Activated CD8-positive, alpha-beta memory T cell treated with anti-CD3 and anti-CD28 coated beads, Interleukin-2, amount 10 ng/mL, durations not matched to agents 7 days and 5 days (primary cell): ENCODE measurements at regions not wholly inside any gene's neighbourhood (a gene's known extent, or its start where the extent isn't known, plus 50 kb on each side); places are given as distances from the start of the nearest gene placed in this dataset.
A peak's percentile ranks its signal among the peaks of the same experiment; 100 is the strongest.
"Not testable (repeated sequence)": the region's sequence is repeated elsewhere in the genome, so short reads cannot be mapped to it uniquely, and the experiment has no call there.

Experiments used
- ATAC-seq: fragments of 150-1000 bp; cut with Tn5 transposase; one replicate; pipeline ENCODE4 v1.10.0; 2021; ENCODE audit warnings: moderate library complexity
- CTCF ChIA-PET: fragments of 350-600 bp; sonication (Branson Sonifier 250); formaldehyde crosslinking; loops from one replicate; lab custom pipeline; 2021; ENCODE audit warnings: antibody characterized with exemption; lab: Charles Lee
- DNase-seq: peaks from one replicate; pipeline ENCODE4 v3.0.0-alpha.2; 2020
- H3K27ac Mint-ChIP-seq: one replicate; pipeline ENCODE4 v1.8.0; 2021; ENCODE audit warnings: mild to moderate bottlenecking, mixed read lengths
- H3K27me3 Mint-ChIP-seq: one replicate; pipeline ENCODE4 v1.8.0; 2021; ENCODE audit warnings: mixed read lengths
- H3K36me3 Mint-ChIP-seq: one replicate; pipeline ENCODE4 v1.8.0; 2021; ENCODE audit warnings: mild to moderate bottlenecking, mixed read lengths
- H3K4me1 Mint-ChIP-seq: one replicate; pipeline ENCODE4 v1.8.0; 2021; ENCODE audit warnings: mixed read lengths
- H3K4me3 Mint-ChIP-seq: one replicate; pipeline ENCODE4 v1.8.0; 2021; ENCODE audit warnings: mild to moderate bottlenecking, moderate library complexity, mixed read lengths
- H3K9me3 Mint-ChIP-seq: one replicate; pipeline ENCODE4 v1.8.0; 2022; ENCODE audit warnings: low read depth, mixed read lengths

DNA sequence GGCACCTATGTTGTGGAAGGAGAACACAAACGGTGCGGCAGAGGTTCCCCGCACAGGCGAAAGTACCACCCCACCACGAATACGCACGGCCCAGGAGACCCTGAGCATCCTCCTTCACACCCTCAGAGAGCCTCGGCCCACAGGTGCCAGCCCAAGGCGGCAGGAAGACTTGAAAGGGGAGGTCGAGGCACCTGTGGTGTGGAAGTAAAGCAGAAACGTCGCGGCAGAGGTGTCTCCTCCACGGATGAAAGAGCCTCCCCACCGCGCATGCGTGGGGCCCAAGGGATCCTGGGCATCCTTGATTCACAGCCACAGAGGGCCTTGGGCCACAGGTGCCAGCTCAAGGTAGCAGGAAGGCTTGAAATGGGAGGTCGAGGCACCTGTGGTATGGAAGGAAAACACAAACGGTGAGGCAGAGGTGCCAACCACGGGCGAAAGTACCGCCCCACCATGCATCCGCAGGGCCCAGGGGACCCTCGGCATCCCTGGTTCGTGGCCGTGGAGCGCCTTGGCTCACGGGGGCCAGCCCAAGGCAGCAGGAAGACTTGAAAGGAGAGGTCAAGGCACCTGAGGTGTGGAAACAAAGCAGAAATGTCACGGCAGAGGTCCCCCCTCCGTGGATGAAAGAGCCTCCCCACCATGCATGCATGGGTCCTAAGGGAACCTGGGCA is 380.1 kb downstream of the ALG10 start:
- no peak overlapping the region for H3K27ac Mint-ChIP-seq
- peak; percentile 14 for DNase-seq

DNA sequence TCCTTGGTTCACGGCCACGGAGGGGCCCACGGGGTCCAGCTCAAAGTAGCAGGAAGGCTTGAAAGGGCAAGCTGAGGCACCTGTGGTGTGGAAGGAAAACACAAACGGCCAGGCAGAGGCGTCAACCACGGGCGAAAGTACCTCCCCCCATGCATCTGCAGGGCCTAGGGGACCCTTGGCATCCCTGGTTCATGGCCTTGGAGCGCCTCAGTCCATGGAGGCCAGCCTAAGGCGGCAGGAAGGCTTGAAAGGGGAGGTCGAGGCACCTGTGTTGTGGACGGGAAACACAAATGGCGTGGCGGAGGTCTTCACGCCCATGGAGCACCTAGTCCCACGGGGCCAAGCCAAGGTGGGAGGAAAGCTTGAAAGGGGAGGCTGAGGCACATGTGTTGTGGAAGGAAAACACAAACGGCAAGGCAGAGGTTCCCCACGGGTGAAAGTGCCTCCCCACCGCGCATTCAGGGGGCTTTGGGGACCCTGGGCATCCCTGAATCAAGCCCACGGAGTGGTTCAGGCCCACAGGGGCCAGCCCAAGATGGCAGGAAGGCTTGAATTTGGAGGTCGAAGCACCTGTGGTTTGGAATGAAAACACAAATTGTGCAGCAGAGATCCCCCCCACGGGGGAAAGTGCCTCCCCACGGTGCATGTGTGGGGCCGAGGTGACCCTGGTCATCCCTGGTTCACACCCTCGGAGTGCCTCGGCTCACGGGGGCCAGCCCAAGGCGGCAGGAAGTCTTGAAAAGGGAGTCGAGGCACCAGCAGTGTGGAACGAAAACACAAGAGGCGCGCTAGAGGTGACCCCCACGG is 380.8 kb downstream of the ALG10 start:
- Mint-ChIP-seq H3K36me3 (peaks cover 3% of the 10 kb centered on the region), H3K4me1 (no peaks in the 10 kb centered on the region), H3K9me3 (peaks cover 20% of the 10 kb centered on the region), H3K27me3 (no peaks in the 10 kb centered on the region), H3K4me3 (no peak overlapping the region), H3K27ac (no peak overlapping the region)
- no peak for ATAC-seq
- DNase-seq = peak; percentile 22
- CTCF ChIA-PET = no interaction called here

More for the DNA sequence above, 380.1 kb downstream of the ALG10 start:
- peaks cover 16% of the 10 kb centered on the region for H3K9me3 Mint-ChIP-seq
- H3K4me1 Mint-ChIP-seq = no peaks in the 10 kb centered on the region
- peaks cover 3% of the 10 kb centered on the region for H3K36me3 Mint-ChIP-seq
- CTCF ChIA-PET = no interaction called here
- H3K27me3 Mint-ChIP-seq = no peaks in the 10 kb centered on the region
- no peak overlapping the region for H3K4me3 Mint-ChIP-seq
- no peak for ATAC-seq

DNA sequence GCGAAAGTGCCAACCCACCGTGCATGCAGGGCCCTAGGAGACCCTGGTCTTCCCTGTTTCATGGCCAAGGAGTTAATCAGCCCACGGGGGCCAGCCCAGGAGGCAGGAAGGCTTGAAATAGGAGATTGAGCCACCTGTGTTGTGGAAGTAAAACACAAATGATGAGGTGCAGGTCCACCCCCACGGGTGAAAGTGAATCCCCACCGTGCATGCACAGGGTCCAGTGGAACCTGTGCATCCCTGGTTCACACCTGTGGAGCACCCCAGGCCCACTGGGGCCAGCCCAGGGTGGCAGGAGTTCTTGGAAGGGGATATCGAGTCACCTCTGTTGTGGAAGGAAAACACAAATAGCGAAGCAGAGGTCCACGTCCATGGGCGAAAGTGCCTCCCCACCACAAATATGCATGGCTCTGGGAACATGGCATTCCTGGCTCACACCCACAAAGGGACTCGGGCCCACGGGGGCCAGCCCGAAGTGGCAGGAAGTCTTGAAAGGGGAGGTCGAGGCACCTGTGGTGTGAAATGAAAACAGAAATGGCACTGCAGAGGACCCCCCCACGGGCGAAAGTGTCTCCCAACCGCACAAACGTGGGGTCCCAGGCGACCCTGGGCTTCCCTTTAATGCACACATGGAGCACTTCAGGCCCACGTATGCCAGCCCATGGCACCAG is 381.5 kb downstream of the ALG10 start:
- Mint-ChIP-seq H3K27me3 (no peaks in the 10 kb centered on the region), H3K27ac (no peak overlapping the region), H3K4me1 (no peaks in the 10 kb centered on the region), H3K4me3 (no peak overlapping the region), H3K36me3 (peaks cover 3% of the 10 kb centered on the region), H3K9me3 (peaks cover 20% of the 10 kb centered on the region)
- DNase-seq (peak; percentile 15), ATAC-seq (no peak)
- CTCF ChIA-PET = no interaction called here

DNA sequence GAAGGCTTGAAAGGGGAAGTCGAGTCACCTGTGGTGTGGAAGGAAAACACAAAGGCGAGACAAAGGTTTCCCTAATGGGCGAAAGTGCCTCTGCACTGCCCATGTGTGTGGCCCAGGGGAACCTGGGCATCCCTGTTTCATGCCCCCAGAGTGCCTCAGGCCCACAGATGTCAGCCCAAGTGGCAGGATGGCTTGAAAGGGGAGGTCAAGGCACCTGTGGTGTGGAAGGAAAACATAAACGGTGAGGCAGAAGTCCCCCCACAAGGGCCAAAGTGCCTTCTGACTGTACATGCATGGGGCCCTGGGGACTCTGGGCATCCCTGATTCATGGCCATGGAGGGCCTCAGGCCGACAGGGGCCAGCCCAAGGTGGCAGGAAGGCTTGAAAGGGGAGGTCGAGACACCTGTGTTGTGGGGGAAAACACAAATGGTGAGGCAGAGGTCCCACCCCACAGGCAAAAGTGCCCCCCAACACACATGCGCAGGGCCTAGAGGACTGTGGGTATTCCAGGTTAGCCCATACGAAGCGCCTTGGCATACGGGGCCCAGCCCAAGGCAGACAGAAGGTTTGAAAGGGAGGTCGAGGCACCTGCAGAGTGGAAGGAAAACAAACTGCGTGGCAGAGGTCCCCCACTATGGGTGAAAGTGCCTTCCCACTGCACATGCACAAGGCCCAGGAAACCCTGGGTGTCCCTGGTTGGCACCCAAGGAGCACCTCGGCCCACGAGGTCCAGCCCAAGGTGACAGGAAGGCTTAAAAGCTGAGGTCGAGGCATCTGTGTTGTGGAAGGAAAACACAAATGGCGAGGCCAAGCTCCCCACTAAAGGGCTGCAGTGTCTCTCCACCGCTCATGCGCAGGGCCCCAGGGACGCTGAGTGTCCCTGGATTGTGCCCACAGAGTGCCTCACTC is 382.3 kb downstream of the ALG10 start:
- Mint-ChIP-seq H3K4me3 (no peak overlapping the region), H3K27ac (no peak overlapping the region), H3K27me3 (no peaks in the 10 kb centered on the region), H3K9me3 (peaks cover 23% of the 10 kb centered on the region), H3K4me1 (no peaks in the 10 kb centered on the region), H3K36me3 (peaks cover 3% of the 10 kb centered on the region)
- DNase-seq (peak; percentile 21), ATAC-seq (no peak)
- CTCF ChIA-PET = no interaction called here

DNA sequence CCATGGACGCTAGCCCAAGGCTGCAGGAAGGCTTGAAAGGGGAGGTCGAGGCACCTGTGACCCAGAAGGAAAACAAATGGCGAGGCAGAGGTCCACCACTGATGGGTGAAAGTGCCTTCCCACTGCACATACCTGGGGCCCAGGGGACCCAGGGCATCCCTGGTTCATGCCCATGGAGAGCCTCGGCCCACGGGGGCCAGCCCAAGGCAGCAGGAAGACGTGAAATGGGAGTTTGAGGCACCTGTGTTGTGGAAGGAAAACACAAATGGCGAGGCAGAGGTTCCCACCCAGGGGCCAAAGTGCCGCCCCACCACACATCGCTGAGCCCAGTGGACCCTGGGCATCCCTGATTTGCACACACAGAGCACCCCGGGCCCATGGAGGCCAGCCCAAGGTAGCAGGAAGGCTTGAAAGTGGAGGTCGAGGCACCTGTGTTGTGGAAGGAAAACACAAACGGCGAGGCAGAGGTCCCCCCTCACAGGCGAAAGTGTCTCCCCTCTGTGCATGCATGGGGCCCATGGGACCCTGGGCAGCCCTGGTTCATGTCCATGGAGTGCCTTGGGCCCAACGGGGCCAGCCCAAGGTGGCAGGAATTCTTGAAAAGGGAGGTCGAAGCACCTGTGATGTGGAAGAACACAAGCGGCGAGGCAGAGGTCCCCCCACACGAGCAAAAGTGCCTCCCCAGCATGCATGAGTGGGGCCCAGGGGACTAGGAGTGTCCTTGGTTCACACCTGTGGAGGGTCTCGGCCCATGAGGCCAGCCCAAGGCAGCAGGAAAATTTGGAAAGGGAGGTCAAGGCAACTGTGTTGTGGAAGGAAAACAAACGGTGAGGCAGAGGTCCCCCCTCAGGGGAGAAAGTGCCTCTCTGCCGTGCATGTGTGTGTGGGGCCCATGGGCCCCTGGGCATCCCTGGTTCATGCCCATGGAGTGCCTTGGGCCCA is 383.3 kb downstream of the ALG10 start:
- CTCF ChIA-PET = no interaction called here
- H3K9me3 Mint-ChIP-seq = peaks cover 19% of the 10 kb centered on the region
- DNase-seq = peak; percentile 18
- H3K4me1 Mint-ChIP-seq = no peaks in the 10 kb centered on the region
- no peak overlapping the region for H3K4me3 Mint-ChIP-seq
- ATAC-seq = no peak
- peaks cover under 1% of the 10 kb centered on the region for H3K36me3 Mint-ChIP-seq
- no peak overlapping the region for H3K27ac Mint-ChIP-seq
- no peaks in the 10 kb centered on the region for H3K27me3 Mint-ChIP-seq

DNA sequence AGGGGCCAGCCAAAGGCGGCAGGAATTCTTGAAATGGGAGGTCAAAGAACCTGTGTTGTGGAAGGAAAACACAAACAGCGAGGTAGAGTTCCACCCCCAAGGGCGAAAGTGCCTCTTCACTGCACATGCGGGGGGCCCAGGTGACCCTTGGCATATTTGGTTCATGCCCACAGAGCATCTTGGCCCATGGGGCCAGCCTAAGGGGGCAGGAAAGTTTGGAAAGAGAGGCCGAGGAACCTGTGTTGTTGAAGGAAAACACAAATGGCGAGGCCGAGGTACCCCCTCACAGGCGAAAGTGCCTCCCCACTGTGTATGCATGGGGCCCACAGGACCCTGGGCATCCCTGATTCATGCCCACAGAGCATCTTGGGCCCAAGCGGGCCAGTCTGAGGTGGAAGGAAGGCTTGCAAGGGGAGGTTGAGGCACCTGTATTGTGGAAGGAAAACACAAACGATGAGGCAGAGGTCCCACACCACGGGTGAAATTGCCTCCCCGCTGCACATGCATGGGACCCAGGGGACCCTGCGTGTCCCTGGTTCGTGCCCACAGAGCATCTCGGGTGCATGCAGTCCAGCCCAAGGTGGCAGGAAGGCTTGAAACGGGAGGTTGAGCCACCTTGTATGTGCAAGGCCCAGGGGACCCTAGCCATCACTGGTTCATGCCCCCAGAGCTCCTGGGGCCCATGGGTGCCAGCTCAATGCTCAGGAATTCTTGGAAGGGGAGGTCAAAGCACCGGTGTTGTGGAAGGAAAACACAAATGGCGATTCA is 384.1 kb downstream of the ALG10 start:
- Mint-ChIP-seq H3K9me3 (peaks cover 22% of the 10 kb centered on the region), H3K27ac (no peak overlapping the region), H3K27me3 (no peaks in the 10 kb centered on the region), H3K36me3 (no peaks in the 10 kb centered on the region), H3K4me1 (no peaks in the 10 kb centered on the region), H3K4me3 (no peak overlapping the region)
- DNase-seq = no peak
- no peak for ATAC-seq
- CTCF ChIA-PET = no interaction called here

DNA sequence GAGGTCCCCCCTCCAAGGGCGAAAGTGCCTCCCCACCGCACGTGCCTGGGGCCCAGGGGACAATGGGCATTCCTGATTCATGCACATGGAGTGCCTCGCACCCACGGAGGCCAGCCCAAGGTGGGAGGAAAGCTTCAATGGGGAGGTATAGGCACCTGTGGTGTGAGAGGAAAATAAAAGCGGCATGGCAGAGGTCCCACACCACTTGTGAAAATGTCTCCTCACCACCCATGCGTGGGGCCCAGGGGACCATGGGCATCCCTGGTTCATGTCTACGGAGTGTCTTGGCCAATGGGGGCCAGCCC is 384.7 kb downstream of the ALG10 start:
- CTCF ChIA-PET = no interaction called here
- Mint-ChIP-seq H3K4me3 (no peak overlapping the region), H3K4me1 (no peaks in the 10 kb centered on the region), H3K9me3 (peaks cover 22% of the 10 kb centered on the region), H3K27me3 (no peaks in the 10 kb centered on the region), H3K36me3 (no peaks in the 10 kb centered on the region), H3K27ac (no peak overlapping the region)
- DNase-seq (no peak), ATAC-seq (no peak)

DNA sequence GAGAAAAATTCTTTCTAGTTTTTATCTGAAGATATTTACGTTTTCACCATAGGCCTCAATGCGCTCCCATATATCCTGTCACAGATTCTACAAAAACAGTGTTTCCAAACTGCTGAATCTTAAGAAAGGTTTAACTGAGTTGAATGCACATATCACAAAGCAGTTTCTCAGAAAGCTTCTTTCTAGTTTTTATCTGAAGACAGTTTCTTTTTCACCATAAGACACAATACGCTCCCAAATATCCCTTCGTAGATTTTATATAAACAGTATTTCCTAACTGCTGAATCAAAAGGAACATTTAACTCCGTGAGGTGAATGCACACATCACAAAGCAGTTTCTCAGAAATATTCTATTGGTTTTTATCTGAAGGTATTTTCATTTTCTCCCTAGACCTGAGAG is 385.5 kb downstream of the ALG10 start:
- ATAC-seq = no peak
- peaks cover 17% of the 10 kb centered on the region for H3K9me3 Mint-ChIP-seq
- H3K27ac Mint-ChIP-seq = no peak overlapping the region
- no peaks in the 10 kb centered on the region for H3K27me3 Mint-ChIP-seq
- H3K4me3 Mint-ChIP-seq = no peak overlapping the region
- H3K36me3 Mint-ChIP-seq = no peaks in the 10 kb centered on the region
- CTCF ChIA-PET = no interaction called here
- no peaks in the 10 kb centered on the region for H3K4me1 Mint-ChIP-seq
- DNase-seq = no peak

DNA sequence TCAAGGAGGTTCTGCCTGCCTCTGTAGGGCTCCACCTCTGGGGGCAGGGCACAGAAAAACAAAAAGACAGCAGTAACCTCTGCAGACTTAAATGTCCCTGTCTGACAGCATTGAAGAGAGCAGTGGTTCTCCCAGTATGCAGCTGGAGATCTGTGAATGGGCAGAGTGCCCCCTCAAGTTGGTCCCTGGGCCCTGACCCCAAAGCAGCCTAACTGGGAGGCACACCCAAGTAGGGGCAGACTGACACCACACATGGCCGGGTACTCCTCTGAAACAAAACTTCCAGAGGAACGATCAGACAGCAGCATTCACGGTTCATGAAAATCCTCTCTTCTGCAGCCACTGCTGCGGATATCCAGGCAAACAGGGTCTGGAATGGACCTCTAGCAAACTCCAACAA is 409.2 kb downstream of the ALG10 start:
- H3K4me1 Mint-ChIP-seq, H3K4me3 Mint-ChIP-seq, H3K27me3 Mint-ChIP-seq, H3K27ac Mint-ChIP-seq, CTCF ChIA-PET, H3K9me3 Mint-ChIP-seq, ATAC-seq, DNase-seq, H3K36me3 Mint-ChIP-seq: not testable (repeated sequence)
